ENCODE measurements at regions not wholly inside any gene's neighbourhood (a gene's known extent, or its start where the extent isn't known, plus 50 kb on each side); places are given as distances from the start of the nearest gene placed in this dataset.

- TF ChIP-seq POLR2AphosphoS5 (IDR thresholded peaks at IDR 0.05; ENCODE audit: low read depth, low read length) (no peak), POLR2A (IDR thresholded peaks at IDR 0.05; ENCODE audit: low read depth, low read length) (no peak), TAF1 (IDR thresholded peaks at IDR 0.05; ENCODE audit: low read depth, low read length) (no peak), SPI1 (IDR thresholded peaks at IDR 0.05; ENCODE audit: low read depth, low read length) (no peak)
Measured at GRCh38 chr1:4528590-4528989, 125.8 kb upstream of the AJAP1 start.
